NT2/D1 (cell line): ENCODE measurements at regions not wholly inside any gene's neighbourhood (a gene's known extent, or its start where the extent isn't known, plus 50 kb on each side); places are given as distances from the start of the nearest gene placed in this dataset.

Experiments
- DNase-seq: peaks from one replicate; pipeline ENCODE4 v3.0.0-alpha.2; 2011; ENCODE audit warnings: low read depth, low spot score
- H3K27me3 ChIP-seq: 2 replicates; pipeline ENCODE4 v1.6.0; 2011; ENCODE audit warnings: mild to moderate bottlenecking; ENCODE audit not compliant: insufficient read length, insufficient read depth
- H3K36me3 ChIP-seq: 2 replicates; pipeline ENCODE4 v1.6.1; 2011; ENCODE audit warnings: mild to moderate bottlenecking, low read length, mixed read lengths; ENCODE audit not compliant: insufficient read depth, insufficient read length
- H3K4me1 ChIP-seq: 2 replicates; pipeline ENCODE4 v1.5.1; 2011; ENCODE audit not compliant: insufficient read depth, insufficient read length
- H3K4me3 ChIP-seq: 2 replicates; pipeline ENCODE4 v1.5.1; 2011; ENCODE audit warnings: low read depth; ENCODE audit not compliant: insufficient read length
- H3K9ac ChIP-seq: 2 replicates; pipeline ENCODE4 v1.6.0; 2011; ENCODE audit warnings: low read depth; ENCODE audit not compliant: insufficient read length
- H3K9me3 ChIP-seq: 2 replicates; pipeline ENCODE4 v1.5.1; 2011; ENCODE audit warnings: mild to moderate bottlenecking, low read length; ENCODE audit not compliant: insufficient read depth
- SUZ12 ChIP-seq: IDR thresholded peaks from 2 replicates; pipeline ENCODE4 v1.6.1; 2011; ENCODE audit not compliant: insufficient read length, insufficient read depth; ENCODE audit errors: extremely low read depth
- YY1 ChIP-seq: IDR thresholded peaks from 2 replicates; pipeline ENCODE4 v1.6.1; 2011; ENCODE audit not compliant: insufficient read length, insufficient read depth
- ZNF274 ChIP-seq: IDR thresholded peaks from 2 replicates; pipeline ENCODE4 v1.6.1; 2011; ENCODE audit warnings: mild to moderate bottlenecking, low read depth, low read length

DNA sequence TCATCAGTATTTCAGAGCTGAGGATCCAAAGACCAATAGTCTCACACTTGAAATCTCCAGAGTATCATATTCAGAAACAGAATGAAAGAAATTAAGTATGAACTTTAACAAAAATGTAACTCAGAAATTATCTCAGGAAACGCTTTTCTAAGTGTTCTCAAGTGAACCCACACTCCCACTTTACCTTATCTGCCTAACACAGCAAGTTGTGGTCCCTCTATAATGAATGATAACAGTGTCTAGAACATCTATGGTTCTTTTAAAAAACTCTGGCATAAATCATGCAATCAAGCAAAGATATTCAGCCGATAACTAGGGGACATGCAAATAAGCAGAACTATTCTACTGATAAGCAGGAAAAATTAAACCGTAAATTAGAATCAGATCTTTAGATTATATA is 1574.2 kb downstream of the PLA2G4A start:
- Histone ChIP-seq H3K9ac (no peak overlapping the region), H3K27me3 (no peaks in the 10 kb centered on the region), H3K36me3 (no peaks in the 10 kb centered on the region), H3K4me3 (no peak overlapping the region), H3K9me3 (no peaks in the 10 kb centered on the region), H3K4me1 (no peaks in the 10 kb centered on the region)
- TF ChIP-seq SUZ12 (no peak), YY1 (no peak), ZNF274 (no peak)
- DNase-seq, result no peak

DNA sequence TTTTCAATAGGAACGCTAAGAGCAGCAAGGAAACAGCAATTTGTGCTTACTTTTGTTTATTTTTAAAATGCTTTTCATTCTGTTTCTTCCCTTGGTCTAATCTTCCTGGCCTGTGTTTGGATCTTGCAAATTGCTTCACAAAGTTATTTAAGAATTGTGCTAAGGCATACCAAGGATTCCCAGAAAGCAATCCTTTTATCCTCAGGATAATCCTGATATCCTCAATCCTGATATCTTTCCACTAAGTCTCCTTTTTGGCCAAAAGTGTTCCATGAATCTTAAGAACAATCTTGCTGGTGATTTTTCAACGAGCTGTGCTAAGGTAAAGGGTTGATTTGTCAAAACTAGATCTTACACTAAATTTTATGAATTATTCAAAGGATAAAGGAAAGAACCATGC is 1577.9 kb downstream of the PLA2G4A start:
- DNase-seq, result no peak
- Histone ChIP-seq H3K4me3 (no peak overlapping the region), H3K4me1 (no peaks in the 10 kb centered on the region)

DNA sequence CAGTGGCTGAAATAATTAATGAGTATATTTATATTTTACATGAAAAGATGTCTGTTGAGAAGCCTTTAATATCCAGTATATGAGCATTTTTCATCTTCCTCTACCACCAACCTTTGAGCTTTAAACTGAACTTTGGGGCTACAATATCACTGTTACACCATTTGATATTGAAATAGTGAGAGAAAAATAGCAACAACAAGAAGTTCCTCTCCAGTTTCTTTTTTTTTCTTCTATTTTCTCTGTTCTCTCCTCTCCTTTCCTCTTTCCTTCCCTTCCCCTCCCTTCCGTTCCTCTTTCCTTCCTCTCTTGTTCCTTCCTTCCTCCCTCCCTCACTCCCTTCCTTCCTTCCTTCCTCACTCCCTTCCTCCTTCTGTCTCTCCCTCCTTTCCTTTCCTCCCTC is 1591.4 kb downstream of the PLA2G4A start:
- H3K4me1 ChIP-seq, result no peaks in the 10 kb centered on the region
- H3K4me3 ChIP-seq, result no peak overlapping the region
- TF ChIP-seq SUZ12, result no peak
- no peak for TF ChIP-seq ZNF274
- no peak for TF ChIP-seq YY1
- H3K27me3 ChIP-seq, result no peaks in the 10 kb centered on the region
- no peak overlapping the region for H3K9ac ChIP-seq
- no peak for DNase-seq
- H3K9me3 ChIP-seq, result no peaks in the 10 kb centered on the region
- no peaks in the 10 kb centered on the region for H3K36me3 ChIP-seq

More for the DNA sequence above, 1577.9 kb downstream of the PLA2G4A start:
- no peaks in the 10 kb centered on the region for H3K36me3 ChIP-seq
- TF ChIP-seq YY1 (no peak), ZNF274 (no peak), SUZ12 (no peak)
- H3K9me3 ChIP-seq, result no peaks in the 10 kb centered on the region
- H3K27me3 ChIP-seq, result no peaks in the 10 kb centered on the region
- H3K9ac ChIP-seq, result no peak overlapping the region

DNA sequence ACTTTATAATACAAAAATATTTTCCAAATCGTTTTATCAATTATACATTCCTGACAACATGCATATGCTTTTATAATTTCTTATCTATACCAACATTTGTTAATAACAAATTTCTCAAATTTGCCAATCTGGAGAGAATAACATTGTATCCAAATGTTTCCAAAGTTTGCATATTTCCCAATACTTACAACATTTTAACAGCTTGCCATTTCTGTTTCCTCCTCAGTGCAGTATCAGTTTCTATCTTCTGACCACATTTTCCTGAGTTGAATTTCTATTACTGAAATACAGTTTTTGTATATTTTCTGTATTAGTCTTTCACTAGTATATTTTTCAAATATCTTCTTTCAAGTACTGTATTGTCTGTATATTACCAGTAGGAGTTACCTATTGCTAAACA is 1594.3 kb downstream of the PLA2G4A start:
- Histone ChIP-seq H3K27me3 (no peaks in the 10 kb centered on the region), H3K4me3 (no peak overlapping the region), H3K36me3 (no peaks in the 10 kb centered on the region), H3K9me3 (no peaks in the 10 kb centered on the region), H3K4me1 (no peaks in the 10 kb centered on the region), H3K9ac (no peak overlapping the region)
- DNase-seq, result no peak
- TF ChIP-seq ZNF274, result no peak
- no peak for TF ChIP-seq YY1
- TF ChIP-seq SUZ12, result no peak

DNA sequence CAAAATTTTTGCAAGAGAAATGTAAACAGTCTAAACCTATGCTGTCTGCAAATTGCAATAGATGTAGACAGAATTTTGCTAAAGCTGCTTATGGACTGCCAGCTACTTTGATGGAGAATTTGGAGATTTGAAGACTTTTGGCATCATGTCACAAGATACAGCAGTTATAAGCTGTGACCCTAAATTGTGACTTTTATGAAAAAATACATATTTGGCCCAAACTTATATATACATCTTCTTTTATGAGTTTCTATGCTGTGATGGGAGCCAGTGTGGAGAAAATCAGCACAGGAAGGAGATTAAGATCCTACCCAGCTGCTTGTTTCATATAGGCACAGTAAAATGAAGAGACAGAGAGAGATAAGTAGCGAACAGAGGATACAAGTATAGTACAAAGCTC is 1595.4 kb downstream of the PLA2G4A start:
- H3K27me3 ChIP-seq, result no peaks in the 10 kb centered on the region
- no peak for DNase-seq
- no peak overlapping the region for H3K9ac ChIP-seq
- no peaks in the 10 kb centered on the region for H3K4me1 ChIP-seq
- H3K36me3 ChIP-seq, result no peaks in the 10 kb centered on the region
- no peaks in the 10 kb centered on the region for H3K9me3 ChIP-seq
- H3K4me3 ChIP-seq, result no peak overlapping the region
- no peak for TF ChIP-seq SUZ12
- no peak for TF ChIP-seq YY1
- TF ChIP-seq ZNF274, result no peak

DNA sequence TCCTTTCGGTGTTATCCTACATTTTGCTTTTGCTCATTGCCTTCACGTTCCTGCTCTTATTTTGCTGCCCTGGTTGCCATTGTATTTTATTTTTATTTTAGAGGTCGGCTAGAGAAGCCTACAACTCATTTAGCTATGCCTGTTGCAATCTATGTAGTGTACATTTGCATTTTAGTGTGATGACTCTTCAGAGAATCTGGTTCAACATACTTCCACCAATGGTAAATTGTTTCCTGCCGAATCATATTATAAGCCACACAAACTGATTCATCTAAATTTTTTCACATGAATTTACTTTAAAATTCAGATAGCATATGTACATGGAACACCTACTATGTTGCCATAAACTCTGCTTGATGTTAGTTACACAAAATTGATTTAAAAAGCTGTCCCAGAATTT is 1596.9 kb downstream of the PLA2G4A start:
- no peak overlapping the region for H3K9ac ChIP-seq
- H3K4me3 ChIP-seq, result no peak overlapping the region
- H3K36me3 ChIP-seq, result no peaks in the 10 kb centered on the region
- H3K27me3 ChIP-seq, result no peaks in the 10 kb centered on the region
- no peaks in the 10 kb centered on the region for H3K4me1 ChIP-seq
- no peak for TF ChIP-seq YY1
- no peak for TF ChIP-seq SUZ12
- TF ChIP-seq ZNF274, result no peak
- no peaks in the 10 kb centered on the region for H3K9me3 ChIP-seq
- DNase-seq, result no peak

DNA sequence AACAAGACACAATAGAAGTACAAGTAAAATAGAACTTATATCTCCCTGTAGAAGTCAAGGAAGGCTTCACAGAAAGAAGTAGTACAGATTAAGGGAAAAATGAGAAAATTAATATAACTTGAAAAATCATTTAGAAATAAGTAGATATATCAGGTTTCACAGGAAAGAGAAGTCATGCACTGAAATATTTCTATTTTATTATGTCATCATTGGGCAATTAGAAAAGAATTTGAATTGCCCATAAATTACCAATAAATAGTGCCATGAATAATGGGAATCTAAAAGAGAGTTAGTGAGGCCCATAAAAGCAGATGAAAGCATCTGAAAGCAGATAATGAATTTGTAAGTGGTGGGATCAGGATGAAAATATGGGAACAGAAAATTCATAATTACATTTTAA is 1597.8 kb downstream of the PLA2G4A start:
- TF ChIP-seq ZNF274 (no peak), YY1 (no peak)

DNA sequence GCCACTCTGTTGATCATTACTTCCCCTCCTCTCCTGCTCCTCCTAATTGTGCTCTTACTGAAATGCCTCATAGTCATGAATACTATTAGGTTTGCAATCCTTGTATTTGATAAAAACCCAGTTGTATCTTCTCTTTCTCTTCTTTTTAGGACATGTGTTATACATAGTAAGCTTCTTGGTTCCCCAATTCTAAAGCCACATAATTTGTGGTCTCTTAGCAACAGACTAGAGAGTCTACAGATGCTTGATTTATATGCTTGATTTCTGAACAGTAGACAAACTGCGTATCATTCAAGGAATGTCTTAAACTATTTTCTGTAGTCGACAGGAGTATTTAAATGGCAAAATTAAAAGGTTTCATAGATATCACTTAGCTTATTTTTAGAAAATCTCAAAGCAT is 1598.9 kb downstream of the PLA2G4A start:
- Histone ChIP-seq H3K4me1 (no peaks in the 10 kb centered on the region), H3K9me3 (no peaks in the 10 kb centered on the region), H3K4me3 (no peak overlapping the region), H3K36me3 (no peaks in the 10 kb centered on the region), H3K9ac (no peak overlapping the region), H3K27me3 (no peaks in the 10 kb centered on the region)
- no peak for DNase-seq
- no peak for TF ChIP-seq SUZ12
- TF ChIP-seq YY1, result no peak
- TF ChIP-seq ZNF274, result no peak

More for the DNA sequence above, 1597.8 kb downstream of the PLA2G4A start:
- H3K9me3 ChIP-seq, result no peaks in the 10 kb centered on the region
- no peaks in the 10 kb centered on the region for H3K4me1 ChIP-seq
- H3K27me3 ChIP-seq, result no peaks in the 10 kb centered on the region
- H3K36me3 ChIP-seq, result no peaks in the 10 kb centered on the region
- DNase-seq, result no peak
- H3K9ac ChIP-seq, result no peak overlapping the region
- no peak overlapping the region for H3K4me3 ChIP-seq
